Lower lobe of right lung (tissue), 2 donors: ENCODE measurements at regions not wholly inside any gene's neighbourhood (a gene's known extent, or its start where the extent isn't known, plus 50 kb on each side); places are given as distances from the start of the nearest gene placed in this dataset.
"Not testable (repeated sequence)": the region's sequence is repeated elsewhere in the genome, so short reads cannot be mapped to it uniquely, and the experiment has no call there.

Experiments used
- ATAC-seq, 2 donors: fragments of 200-7000 bp; cut with Tn5 transposase; one replicate each; pipeline ENCODE4 v1.9.1; 2020 to 2022; ENCODE audit warnings: mild to moderate bottlenecking in 2 of 2, moderate library complexity in 2 of 2
- DNase-seq: peaks from one replicate; pipeline ENCODE4 v3.0.0-alpha.2; 2020
- H3K27ac ChIP-seq: fragments of 200-600 bp; one replicate; pipeline ENCODE4 v1.8.0; 2022
- H3K27me3 ChIP-seq: fragments of 200-600 bp; one replicate; pipeline ENCODE4 v1.8.0; 2022; ENCODE audit warnings: low read depth
- H3K36me3 ChIP-seq: fragments of 200-600 bp; one replicate; pipeline ENCODE4 v1.8.0; 2022; ENCODE audit warnings: mild to moderate bottlenecking
- H3K4me1 ChIP-seq: fragments of 200-600 bp; one replicate; pipeline ENCODE4 v1.8.0; 2022
- H3K4me3 ChIP-seq: fragments of 200-600 bp; one replicate; pipeline ENCODE4 v1.8.0; 2022; ENCODE audit warnings: mild to moderate bottlenecking
- H3K9me3 ChIP-seq: fragments of 200-600 bp; one replicate; pipeline ENCODE4 v1.8.0; 2022
- CTCF ChIP-seq: fragments of 200-600 bp; IDR thresholded peaks from one replicate; pipeline ENCODE4 v1.8.0; 2022; ENCODE audit warnings: antibody characterized with exemption, mild to moderate bottlenecking
- intact Hi-C: fragments of 100-400 bp; cut with DNase I; formaldehyde crosslinking; loops from one replicate; pipeline ENCODE4 v1.11.0; 2022
- donor health status: DM: no; HTN: yes; CAD: no; lungs with severe emphysema.

- Histone ChIP-seq H3K27me3 (peaks cover 4% of the 10 kb centered on the region), H3K9me3 (no peaks in the 10 kb centered on the region), H3K4me1 (no peaks in the 10 kb centered on the region), H3K36me3 (no peaks in the 10 kb centered on the region), H3K4me3 (no peak overlapping the region), H3K27ac (no peak overlapping the region)
- intact Hi-C loops, result no loop called here
- no peak for TF ChIP-seq CTCF
- ATAC-seq, result no peak
- DNase-seq, result no peak
These were observed 270.3 kb upstream of the DAAM1 start for GRCh38 chr14:58918066-58918738.

DNA sequence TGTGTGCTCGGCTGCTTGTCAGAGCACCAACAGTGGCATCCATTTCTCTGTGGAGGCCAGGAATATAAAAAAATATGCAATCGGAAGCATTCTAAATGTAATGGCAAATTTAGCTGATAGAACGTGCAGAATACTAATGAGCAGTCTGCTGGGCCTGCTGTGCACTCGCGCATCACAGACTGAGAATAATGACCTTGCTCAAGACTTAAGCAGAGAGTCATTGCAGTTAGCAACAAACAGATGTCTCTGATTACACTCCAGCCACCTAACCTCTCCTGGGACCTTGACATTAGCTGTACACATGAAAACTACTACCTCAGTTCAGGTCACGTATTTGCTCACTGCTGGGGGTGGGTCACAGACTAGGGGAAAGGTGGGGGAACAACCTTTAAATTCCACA, 269.2 kb upstream of the DAAM1 start:
- H3K27me3 ChIP-seq, result peaks cover 4% of the 10 kb centered on the region
- H3K9me3 ChIP-seq, result no peaks in the 10 kb centered on the region
- H3K36me3 ChIP-seq, result no peaks in the 10 kb centered on the region
- intact Hi-C loops, result no loop called here
- DNase-seq, result no peak
- no peak for ATAC-seq
- H3K27ac ChIP-seq, result no peak overlapping the region
- H3K4me1 ChIP-seq, result no peaks in the 10 kb centered on the region
- H3K4me3 ChIP-seq, result no peak overlapping the region
- no peak for TF ChIP-seq CTCF

DNA sequence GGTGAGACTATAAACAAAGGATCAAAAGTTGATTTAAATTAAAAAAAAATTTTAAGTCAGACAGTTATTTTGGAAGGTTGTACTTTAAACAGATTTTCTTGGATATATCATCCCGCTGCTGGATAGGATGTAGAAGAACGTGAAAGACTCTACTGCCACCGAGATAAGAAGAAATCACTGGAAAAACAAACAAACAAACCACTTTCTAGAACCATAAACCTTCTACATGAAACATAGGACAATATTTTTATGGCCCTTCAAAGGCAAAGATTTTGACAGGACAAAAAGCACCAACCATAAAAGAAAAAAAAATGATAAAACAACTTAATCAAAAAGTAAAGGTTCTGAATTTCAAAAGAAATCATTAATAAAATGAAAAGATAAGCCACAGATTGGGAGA, 268.2 kb upstream of the DAAM1 start:
- intact Hi-C loops, result no loop called here
- no peaks in the 10 kb centered on the region for H3K4me1 ChIP-seq
- DNase-seq, result no peak
- no peak overlapping the region for H3K27ac ChIP-seq
- no peak overlapping the region for H3K4me3 ChIP-seq
- H3K9me3 ChIP-seq, result no peaks in the 10 kb centered on the region
- no peaks in the 10 kb centered on the region for H3K36me3 ChIP-seq
- peaks cover 4% of the 10 kb centered on the region for H3K27me3 ChIP-seq
- no peak for TF ChIP-seq CTCF
- ATAC-seq, result no peak

DNA sequence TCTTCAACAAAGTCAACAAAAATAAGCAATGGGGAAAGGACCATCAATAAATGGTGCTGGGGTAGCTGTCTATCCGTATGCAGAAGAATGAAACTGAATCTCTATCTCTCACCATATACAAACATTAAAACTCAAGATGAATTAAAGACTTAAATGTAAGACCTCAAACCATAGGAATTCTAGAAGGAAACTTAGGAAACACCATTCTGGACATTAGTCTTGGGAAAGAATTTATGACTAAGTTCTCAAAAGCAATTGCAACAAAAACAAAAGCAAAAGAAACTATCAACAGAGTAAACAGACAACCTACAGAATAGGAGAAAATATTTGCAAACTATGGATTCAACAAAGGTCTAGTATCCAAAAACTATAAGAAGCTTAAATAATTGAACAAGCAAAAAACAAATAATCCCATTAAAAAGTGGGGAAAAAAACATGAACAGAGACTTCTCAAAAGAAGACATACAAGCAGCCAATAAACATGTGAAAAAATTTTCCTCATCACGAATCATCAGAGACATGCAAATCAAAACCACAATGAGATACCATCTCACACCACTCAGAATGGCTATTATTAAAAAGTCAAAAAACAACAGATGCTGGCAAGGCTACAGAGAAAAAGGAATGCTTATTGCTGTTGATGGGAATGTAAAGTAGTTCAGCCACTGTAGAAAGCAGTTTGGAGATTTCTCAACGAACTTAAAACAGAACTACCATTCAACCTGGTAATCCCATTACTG, 266.1 kb upstream of the DAAM1 start:
- ATAC-seq, DNase-seq: not testable (repeated sequence)

DNA sequence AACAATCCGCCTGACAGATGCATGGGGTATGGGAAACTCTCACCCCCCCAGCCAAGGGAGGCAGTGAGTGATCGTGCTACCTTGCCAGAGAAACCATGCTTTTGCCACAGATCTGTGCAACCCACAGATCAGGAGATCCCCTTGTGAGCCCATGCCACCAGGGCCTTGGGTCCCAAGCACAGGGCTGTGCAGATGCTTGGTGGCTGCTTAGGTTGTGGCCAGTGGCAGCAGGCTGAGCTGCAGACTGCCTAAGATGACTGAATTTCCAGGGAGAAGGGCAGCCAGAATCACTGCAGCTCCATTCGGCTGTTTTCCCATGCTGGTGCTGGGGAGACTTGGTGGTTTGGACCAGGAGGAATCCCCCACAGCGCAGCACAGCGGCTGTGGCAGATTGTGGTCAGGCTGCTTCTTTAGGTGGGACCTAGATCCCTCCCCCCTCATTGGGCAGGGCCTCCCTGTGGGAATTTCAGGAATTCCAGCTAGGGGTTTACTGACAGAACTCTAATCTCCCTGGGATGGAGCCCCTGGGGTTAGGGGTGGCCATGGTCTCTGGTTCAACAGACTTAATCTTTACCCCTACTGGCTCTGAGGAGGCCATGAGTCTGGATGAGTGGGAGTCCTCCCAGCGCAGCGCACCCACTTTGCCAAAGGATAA, 264.6 kb upstream of the DAAM1 start:
- no peaks in the 10 kb centered on the region for H3K9me3 ChIP-seq
- TF ChIP-seq CTCF, result no peak
- H3K36me3 ChIP-seq, result no peaks in the 10 kb centered on the region
- DNase-seq, result no peak
- no peaks in the 10 kb centered on the region for H3K4me1 ChIP-seq
- intact Hi-C loops, result no loop called here
- ATAC-seq, result no peak
- peaks cover 7% of the 10 kb centered on the region for H3K27me3 ChIP-seq
- no peak overlapping the region for H3K27ac ChIP-seq
- no peak overlapping the region for H3K4me3 ChIP-seq

More for the DNA sequence above, 266.1 kb upstream of the DAAM1 start:
- H3K9me3 ChIP-seq, H3K4me1 ChIP-seq, intact Hi-C loops, H3K36me3 ChIP-seq, H3K27me3 ChIP-seq, H3K27ac ChIP-seq, H3K4me3 ChIP-seq: not testable (repeated sequence)

DNA sequence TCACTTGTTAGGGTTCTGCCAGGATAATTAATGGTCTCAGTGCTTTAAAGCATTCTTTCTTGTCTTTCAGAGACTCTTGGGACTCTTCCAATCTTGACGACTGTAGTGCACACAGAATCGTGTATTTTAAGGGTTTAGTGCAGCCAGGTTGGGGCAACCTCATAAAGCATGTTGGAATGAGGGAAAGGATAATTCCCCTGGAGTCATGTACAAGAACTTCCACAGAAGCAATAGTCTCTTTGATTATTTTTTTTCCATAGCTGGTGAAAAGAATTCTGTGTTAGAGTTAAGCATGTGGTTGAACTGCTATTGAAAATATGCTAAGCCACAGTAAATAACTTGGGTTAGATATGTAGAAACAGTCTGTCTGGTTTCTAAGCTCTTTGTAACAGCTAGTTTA, 246.8 kb upstream of the DAAM1 start:
- Histone ChIP-seq H3K4me1 (no peaks in the 10 kb centered on the region), H3K36me3 (no peaks in the 10 kb centered on the region), H3K4me3 (no peak overlapping the region), H3K9me3 (peaks cover 5% of the 10 kb centered on the region), H3K27me3 (no peaks in the 10 kb centered on the region), H3K27ac (no peak overlapping the region)
- no peak for ATAC-seq
- no peak for DNase-seq
- intact Hi-C loops, result no loop called here
- no peak for TF ChIP-seq CTCF
